GM18870 (cell line): ENCODE measurements at regions not wholly inside any gene's neighbourhood (a gene's known extent, or its start where the extent isn't known, plus 50 kb on each side); places are given as distances from the start of the nearest gene placed in this dataset.
"Not testable (repeated sequence)": the region's sequence is repeated elsewhere in the genome, so short reads cannot be mapped to it uniquely, and the experiment has no call there.

Experiments used
- ATAC-seq: cut with Tn5 transposase; IDR thresholded peaks from one replicate; pipeline ENCODE4 v1.9.1; 2021; ENCODE audit warnings: moderate library complexity; ENCODE audit not compliant: unreplicated experiment

- ATAC-seq, result no peak
These were observed 138.0 kb upstream of the RREB1 start for GRCh38 chr6:6969761-6970223.

GRCh38 chr6:6970851-6971250, 136.9 kb upstream of the RREB1 start:
- ATAC-seq, result no peak

GRCh38 chr6:6971369-6971768, 136.4 kb upstream of the RREB1 start:
- no peak for ATAC-seq

GRCh38 chr6:6972456-6972855, 135.3 kb upstream of the RREB1 start:
- ATAC-seq, result no peak

GRCh38 chr6:6973721-6974120, 134.0 kb upstream of the RREB1 start:
- ATAC-seq, result no peak

GRCh38 chr6:6975459-6976111, 132.2 kb upstream of the RREB1 start:
- no peak for ATAC-seq

- no peak for ATAC-seq
These were observed 131.6 kb upstream of the RREB1 start for GRCh38 chr6:6976193-6976592.

GRCh38 chr6:6978731-6979130, 129.0 kb upstream of the RREB1 start:
- ATAC-seq, result no peak

GRCh38 chr6:6980999-6981597, 126.7 kb upstream of the RREB1 start:
- no peak for ATAC-seq

GRCh38 chr6:6981681-6982322, 126.0 kb upstream of the RREB1 start:
- ATAC-seq, result no peak

GRCh38 chr6:6982663-6983062, 125.1 kb upstream of the RREB1 start:
- no peak for ATAC-seq

GRCh38 chr6:6984585-6985366, 123.0 kb upstream of the RREB1 start:
- ATAC-seq, result no peak

GRCh38 chr6:6986344-6986743, 121.4 kb upstream of the RREB1 start:
- ATAC-seq, result no peak

GRCh38 chr6:6987749-6988148, 120.0 kb upstream of the RREB1 start:
- no peak for ATAC-seq

- ATAC-seq, result not testable (repeated sequence)
These were observed 117.7 kb upstream of the RREB1 start for GRCh38 chr6:6990059-6990458.

- no peak for ATAC-seq
These were observed 114.1 kb upstream of the RREB1 start for GRCh38 chr6:6993503-6994237.

GRCh38 chr6:6994796-6995195, 113.0 kb upstream of the RREB1 start:
- no peak for ATAC-seq

- no peak for ATAC-seq
These were observed 112.4 kb upstream of the RREB1 start for GRCh38 chr6:6995328-6995727.

GRCh38 chr6:6996124-6996523, 111.6 kb upstream of the RREB1 start:
- ATAC-seq, result no peak

- ATAC-seq, result no peak
These were observed 110.2 kb upstream of the RREB1 start for GRCh38 chr6:6997263-6998193.
